SK-N-SH treated with all-trans-retinoic acid at 6 μM for 48 hours (cell line): ENCODE measurements at regions not wholly inside any gene's neighbourhood (a gene's known extent, or its start where the extent isn't known, plus 50 kb on each side); places are given as distances from the start of the nearest gene placed in this dataset.

Experiments used
- ARNTL ChIP-seq: fragments of 450-650 bp; formaldehyde crosslinking; IDR thresholded peaks from 2 replicates; pipeline ENCODE4 v1.5.0; 2020; ENCODE audit warnings: low read depth, mild to moderate bottlenecking, moderate library complexity, borderline replicate concordance
- CSDC2 ChIP-seq: fragments of 250-450 bp; sonication (Bioruptor Pico); IDR thresholded peaks from 2 replicates; pipeline ENCODE4 v1.5.0; 2020; ENCODE audit warnings: mild to moderate bottlenecking, moderate library complexity
- CSRNP3 ChIP-seq: fragments of 250-450 bp; sonication (Bioruptor Pico); IDR thresholded peaks from 2 replicates; pipeline ENCODE4 v1.5.1; 2021; ENCODE audit warnings: mild to moderate bottlenecking, moderate library complexity
- OSR1 ChIP-seq: fragments of 250-450 bp; sonication (Bioruptor Pico); IDR thresholded peaks from 2 replicates; pipeline ENCODE4 v1.8.0; 2022; ENCODE audit warnings: moderate library complexity, mild to moderate bottlenecking, inconsistent platforms
- PATZ1 ChIP-seq: fragments of 250-450 bp; sonication (Bioruptor Pico); IDR thresholded peaks from 2 replicates; pipeline ENCODE4 v1.8.0; 2020; ENCODE audit warnings: mild to moderate bottlenecking, moderate library complexity, borderline replicate concordance
- PPARA ChIP-seq: fragments of 250-450 bp; sonication (Bioruptor Pico); IDR thresholded peaks from 2 replicates; pipeline ENCODE4 v1.5.0; 2020; ENCODE audit warnings: mild to moderate bottlenecking, borderline replicate concordance
- RARB ChIP-seq: fragments of 250-450 bp; sonication (Bioruptor Pico); IDR thresholded peaks from 2 replicates; pipeline ENCODE4 v1.8.0; 2021; ENCODE audit warnings: mild to moderate bottlenecking, moderate library complexity
- TCF4 ChIP-seq: fragments of 250-450 bp; sonication (Bioruptor Pico); IDR thresholded peaks from 2 replicates; pipeline ENCODE4 v1.8.0; 2021; ENCODE audit warnings: mild to moderate bottlenecking, moderate library complexity, borderline replicate concordance
- TOX ChIP-seq: fragments of 250-450 bp; sonication (Bioruptor Pico); IDR thresholded peaks from 2 replicates; pipeline ENCODE4 v1.8.0; 2021; ENCODE audit warnings: mild to moderate bottlenecking, moderate library complexity, borderline replicate concordance
- ZC3H10 ChIP-seq: fragments of 250-450 bp; sonication (Bioruptor Pico); IDR thresholded peaks from 2 replicates; pipeline ENCODE4 v1.5.1; 2021; ENCODE audit warnings: mild to moderate bottlenecking, moderate library complexity
- ZFP30 ChIP-seq: fragments of 450-650 bp; formaldehyde crosslinking; IDR thresholded peaks from 2 replicates; pipeline ENCODE4 v1.5.0; 2022; ENCODE audit warnings: mild to moderate bottlenecking, moderate library complexity
- ZNF565 ChIP-seq: fragments of 450-650 bp; formaldehyde crosslinking; conservative IDR thresholded peaks from 2 replicates; pipeline ENCODE4 v1.5.0; 2020; ENCODE audit warnings: low read depth, mild to moderate bottlenecking, moderate library complexity
- ZNF70 ChIP-seq: fragments of 450-650 bp; formaldehyde crosslinking; IDR thresholded peaks from 2 replicates; pipeline ENCODE4 v1.5.0; 2020; ENCODE audit warnings: mild to moderate bottlenecking, moderate library complexity

DNA sequence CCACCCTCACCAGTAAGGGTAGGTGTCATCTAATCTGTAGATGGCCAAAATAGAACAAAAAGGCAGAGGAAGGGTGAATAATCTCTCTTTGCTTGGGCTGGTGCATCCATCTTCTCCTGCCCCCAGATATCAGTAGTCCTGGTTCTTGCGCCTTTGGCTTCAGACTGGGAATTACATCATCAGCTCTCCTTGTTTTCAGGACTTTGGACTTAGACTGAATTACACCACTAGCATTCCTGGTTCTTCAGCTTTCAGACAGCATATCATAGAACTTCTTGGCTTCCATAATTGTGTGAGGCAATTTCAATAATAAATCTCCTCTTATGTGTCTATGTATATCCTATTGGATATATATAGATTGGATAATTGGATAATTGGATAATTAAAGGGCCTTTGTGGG, 403.0 kb upstream of the USP24 start:
- TF ChIP-seq ZC3H10 (CRISPR knock-in tag), result no peak
- TF ChIP-seq RARB, result no peak
- TF ChIP-seq CSDC2 (CRISPR knock-in tag), result no peak
- TF ChIP-seq ZFP30 (CRISPR knock-in tag), result no peak
- no peak for TF ChIP-seq ARNTL (CRISPR knock-in tag)
- no peak for TF ChIP-seq PATZ1
- no peak for TF ChIP-seq TOX (CRISPR knock-in tag)
- TF ChIP-seq TCF4 (CRISPR knock-in tag), result no peak
- no peak for TF ChIP-seq PPARA (CRISPR knock-in tag)
- TF ChIP-seq CSRNP3 (CRISPR knock-in tag), result no peak
- TF ChIP-seq OSR1 (CRISPR knock-in tag), result no peak
- TF ChIP-seq ZNF70, result no peak
- no peak for TF ChIP-seq ZNF565 (CRISPR knock-in tag)
